CD14-positive monocyte (primary cell): ENCODE measurements at regions not wholly inside any gene's neighbourhood (a gene's known extent, or its start where the extent isn't known, plus 50 kb on each side); places are given as distances from the start of the nearest gene placed in this dataset.

Experiments used
- DNase-seq, 3 donors: peaks; one replicate each; pipeline ENCODE4 v3.0.0-alpha.2; 2011 to 2022
- H2AFZ ChIP-seq: 2 replicates; pipeline ENCODE4 v1.6.0; 2012; ENCODE audit warnings: mild to moderate bottlenecking, low read depth, low read length, inconsistent platforms; ENCODE audit not compliant: insufficient read depth, poor library complexity, severe bottlenecking
- H3K27ac ChIP-seq, 2 donors: 1 replicate in 1 of 2; 2 replicates in 1 of 2; pipeline ENCODE4 v1.5.1; 2012 to 2013; ENCODE audit warnings: low read length in 2 of 2, control low read depth in 1 of 2, inconsistent platforms in 1 of 2, low read depth in 1 of 2, mild to moderate bottlenecking in 1 of 2
- H3K27me3 ChIP-seq, 2 donors: one replicate each; pipeline versions ENCODE4 v1.6.0 to v1.6.1; 2011 to 2013; ENCODE audit warnings: low read length in 2 of 2; ENCODE audit not compliant: control insufficient read depth in 2 of 2, insufficient read depth in 2 of 2
- H3K36me3 ChIP-seq, 2 donors: replicated peaks in 1 of 2; 1 replicate in 1 of 2; 2 replicates in 1 of 2; pipeline versions ENCODE4 v1.5.1 to v1.6.1; 2012 to 2013; ENCODE audit warnings: low read length in 2 of 2, control low read depth in 1 of 2, inconsistent platforms in 1 of 2, mild to moderate bottlenecking in 1 of 2; ENCODE audit not compliant: insufficient read depth in 2 of 2, control insufficient read depth in 1 of 2
- H3K4me1 ChIP-seq, 2 donors: 1 replicate in 1 of 2; 2 replicates in 1 of 2; pipeline versions ENCODE4 v1.5.1 to v1.6.1; 2012 to 2013; ENCODE audit warnings: low read length in 2 of 2, control low read depth in 1 of 2, inconsistent platforms in 1 of 2, mild to moderate bottlenecking in 1 of 2, moderate library complexity in 1 of 2; ENCODE audit not compliant: insufficient read depth in 2 of 2, control insufficient read depth in 1 of 2
- H3K4me2 ChIP-seq: replicated peaks from 2 replicates; pipeline ENCODE3; 2012; ENCODE audit warnings: low read length, moderate library complexity, mild to moderate bottlenecking; ENCODE audit not compliant: poor library complexity, severe bottlenecking; ENCODE audit errors: extremely low read depth
- H3K4me3 ChIP-seq, 3 experiments: fragments of 200-600 bp in 1 of 3; sonication (generic) in 1 of 3; replicated peaks in 1 of 3; 1 replicate in 2 of 3; 2 replicates in 1 of 3; pipeline ENCODE4 v1.5.1; 2011 to 2013; ENCODE audit warnings: low read length in 3 of 3, mild to moderate bottlenecking in 3 of 3, control low read depth in 2 of 3, low read depth in 2 of 3, inconsistent platforms in 1 of 3, moderate library complexity in 1 of 3
- H3K79me2 ChIP-seq: 2 replicates; pipeline ENCODE4 v1.6.0; 2012; ENCODE audit warnings: mild to moderate bottlenecking, control low read depth, inconsistent platforms, low read length, moderate library complexity; ENCODE audit not compliant: insufficient read depth
- H3K9ac ChIP-seq: 2 replicates; pipeline ENCODE4 v1.6.0; 2017; ENCODE audit warnings: low read length, mild to moderate bottlenecking; ENCODE audit not compliant: insufficient read depth, poor library complexity, severe bottlenecking
- H3K9me3 ChIP-seq, 2 donors: replicated peaks in 1 of 2; 1 replicate in 1 of 2; 2 replicates in 1 of 2; pipeline versions ENCODE4 v1.5.1 to v1.6.1; 2012 to 2013; ENCODE audit warnings: low read length in 2 of 2, control low read depth in 1 of 2; ENCODE audit not compliant: control insufficient read depth in 1 of 2, insufficient read depth in 1 of 2
- H4K20me1 ChIP-seq: 2 replicates; pipeline ENCODE4 v1.6.0; 2012; ENCODE audit warnings: mild to moderate bottlenecking, low read length, control low read depth, moderate library complexity; ENCODE audit not compliant: insufficient read depth
- H3K27ac Mint-ChIP-seq, 7 donors: one replicate each; pipeline ENCODE4 v1.8.0; 2020; ENCODE audit warnings: mild to moderate bottlenecking in 7 of 7, mixed read lengths in 7 of 7, moderate library complexity in 6 of 7, inconsistent platforms in 2 of 7
- H3K27me3 Mint-ChIP-seq, 3 donors: one replicate each; pipeline ENCODE4 v1.8.0; 2021 to 2022; ENCODE audit warnings: low read depth in 3 of 3, mild to moderate bottlenecking in 3 of 3, mixed read lengths in 3 of 3, moderate library complexity in 3 of 3, inconsistent platforms in 1 of 3
- H3K36me3 Mint-ChIP-seq, 2 donors: one replicate each; pipeline ENCODE4 v1.8.0; 2020; ENCODE audit warnings: mixed read lengths in 2 of 2, inconsistent platforms in 1 of 2, mild to moderate bottlenecking in 1 of 2
- H3K4me1 Mint-ChIP-seq: one replicate; pipeline ENCODE4 v1.8.0; 2020; ENCODE audit warnings: mild to moderate bottlenecking, mixed read lengths
- H3K4me3 Mint-ChIP-seq, 2 donors: one replicate each; pipeline ENCODE4 v1.8.0; 2020; ENCODE audit warnings: mild to moderate bottlenecking in 2 of 2, mixed read lengths in 2 of 2, moderate library complexity in 1 of 2
- H3K9me3 Mint-ChIP-seq, 7 donors: one replicate each; pipeline ENCODE4 v1.8.0; 2020 to 2022; ENCODE audit warnings: mixed read lengths in 7 of 7, mild to moderate bottlenecking in 6 of 7, moderate library complexity in 6 of 7, inconsistent platforms in 2 of 7
- WGBS: methylation state at CpG from one replicate; pipeline ENCODE4 v1.1.5; 2013; ENCODE audit warnings: missing lambda C conversion rate; ENCODE audit not compliant: insufficient coverage; 5-methylcytosine and 5-hydroxymethylcytosine counted together
- intact Hi-C, 2 donors: fragments of 100-400 bp; cut with micrococcal nuclease; formaldehyde crosslinking; loops; one replicate each; pipeline versions ENCODE4 v1.15.0 to v1.15.1; 2023
- TF ChIP-seq, protein P1 (sequence below): fragments of 200-600 bp; IDR thresholded peaks from one replicate; pipeline ENCODE4 v1.8.0; 2022; ENCODE audit warnings: antibody characterized with exemption, mild to moderate bottlenecking

DNA sequence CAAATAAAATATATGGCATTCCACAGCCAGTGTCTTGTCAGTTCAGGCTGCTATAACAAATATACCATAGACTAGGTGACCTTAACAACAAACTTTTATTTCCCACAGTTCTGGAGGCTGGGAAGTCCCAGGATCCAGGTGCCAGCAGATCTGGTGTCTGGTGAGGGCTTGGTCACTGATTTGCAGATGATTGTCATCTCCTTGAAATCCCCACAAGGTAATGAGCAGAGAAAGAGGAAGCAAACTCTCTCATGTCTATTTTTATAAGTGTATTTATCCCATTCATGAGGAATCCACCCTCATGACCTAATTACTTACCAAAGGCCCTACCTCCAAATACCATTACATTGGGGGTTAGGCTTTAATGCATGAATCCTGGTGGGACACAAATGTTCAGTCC lies 663.2 kb downstream of the TLR4 start:
- no peak overlapping the region for H3K27ac Mint-ChIP-seq
- no peak overlapping the region for H3K4me3 Mint-ChIP-seq
- H3K4me1 Mint-ChIP-seq, result no peaks in the 10 kb centered on the region
- TF ChIP-seq, protein P1, sequence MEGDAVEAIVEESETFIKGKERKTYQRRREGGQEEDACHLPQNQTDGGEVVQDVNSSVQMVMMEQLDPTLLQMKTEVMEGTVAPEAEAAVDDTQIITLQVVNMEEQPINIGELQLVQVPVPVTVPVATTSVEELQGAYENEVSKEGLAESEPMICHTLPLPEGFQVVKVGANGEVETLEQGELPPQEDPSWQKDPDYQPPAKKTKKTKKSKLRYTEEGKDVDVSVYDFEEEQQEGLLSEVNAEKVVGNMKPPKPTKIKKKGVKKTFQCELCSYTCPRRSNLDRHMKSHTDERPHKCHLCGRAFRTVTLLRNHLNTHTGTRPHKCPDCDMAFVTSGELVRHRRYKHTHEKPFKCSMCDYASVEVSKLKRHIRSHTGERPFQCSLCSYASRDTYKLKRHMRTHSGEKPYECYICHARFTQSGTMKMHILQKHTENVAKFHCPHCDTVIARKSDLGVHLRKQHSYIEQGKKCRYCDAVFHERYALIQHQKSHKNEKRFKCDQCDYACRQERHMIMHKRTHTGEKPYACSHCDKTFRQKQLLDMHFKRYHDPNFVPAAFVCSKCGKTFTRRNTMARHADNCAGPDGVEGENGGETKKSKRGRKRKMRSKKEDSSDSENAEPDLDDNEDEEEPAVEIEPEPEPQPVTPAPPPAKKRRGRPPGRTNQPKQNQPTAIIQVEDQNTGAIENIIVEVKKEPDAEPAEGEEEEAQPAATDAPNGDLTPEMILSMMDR, result no peak
- peaks cover 6 to 17% (median 10%) of the 10 kb centered on the region in 7 donors for H3K9me3 Mint-ChIP-seq
- Histone ChIP-seq H4K20me1 (no peaks in the 10 kb centered on the region), H3K4me2 (no peak overlapping the region), H3K9me3 (peaks cover 15 to 16% of the 10 kb centered on the region in 2 donors), H3K27ac (no peak overlapping the region), H2AFZ (no peak overlapping the region), H3K4me3 (no peak overlapping the region), H3K9ac (no peak overlapping the region), H3K27me3 (no peaks in the 10 kb centered on the region), H3K36me3 (no peaks in the 10 kb centered on the region), H3K4me1 (no peaks in the 10 kb centered on the region), H3K79me2 (no peaks in the 10 kb centered on the region)
- intact Hi-C loops, result no loop called here
- no peaks in the 10 kb centered on the region for H3K36me3 Mint-ChIP-seq
- peaks cover 0 to 1% (median 0%) of the 10 kb centered on the region in 3 donors for H3K27me3 Mint-ChIP-seq
- DNase-seq, result no peak

DNA sequence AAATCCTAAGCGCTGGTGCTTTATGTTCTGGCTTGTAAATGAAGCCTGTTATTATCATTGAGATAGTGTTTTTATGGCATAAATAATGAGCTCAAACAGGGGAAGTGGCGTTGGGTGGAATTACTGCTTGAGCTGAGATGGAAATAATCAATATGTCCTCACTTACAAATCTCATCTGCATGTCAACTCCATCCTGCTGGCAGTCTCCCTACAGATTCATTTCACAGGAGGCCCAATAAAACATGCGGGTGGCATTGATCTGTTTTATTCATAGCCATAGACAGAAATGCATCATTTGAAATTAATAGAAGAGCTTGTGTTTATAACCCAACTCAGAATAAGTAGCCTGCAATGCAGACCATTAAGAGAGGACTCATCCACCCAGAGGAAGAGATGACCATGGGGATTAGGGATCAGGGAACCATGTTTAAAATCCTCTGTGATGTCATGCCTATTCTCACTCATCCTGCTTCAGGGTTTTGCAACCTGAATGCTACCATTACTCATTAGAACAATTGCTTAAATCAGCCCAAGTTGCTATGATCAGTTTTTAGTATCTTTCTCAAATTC lies 680.4 kb downstream of the TLR4 start:
- no peaks in the 10 kb centered on the region for H3K36me3 ChIP-seq
- Mint-ChIP-seq H3K4me1 (no peaks in the 10 kb centered on the region), H3K36me3 (no peaks in the 10 kb centered on the region), H3K27me3 (peaks cover 0 to 3% (median 0%) of the 10 kb centered on the region in 3 donors), H3K27ac (no peak overlapping the region), H3K4me3 (no peak overlapping the region), H3K9me3 (peaks cover 0 to 13% (median 2%) of the 10 kb centered on the region in 7 donors)
- no peaks in the 10 kb centered on the region for H4K20me1 ChIP-seq
- H3K79me2 ChIP-seq, result no peaks in the 10 kb centered on the region
- no peaks in the 10 kb centered on the region for H3K27me3 ChIP-seq
- H3K4me3 ChIP-seq, result no peak overlapping the region
- no peaks in the 10 kb centered on the region for H3K4me1 ChIP-seq
- DNase-seq, result no peak
- intact Hi-C loops, result no loop called here
- 100% methylated on average over 1 of the region's 3 CpGs for WGBS
- H3K4me2 ChIP-seq, result no peak overlapping the region
- no peak overlapping the region for H2AFZ ChIP-seq
- no peak overlapping the region for H3K27ac ChIP-seq
- no peaks in the 10 kb centered on the region for H3K9me3 ChIP-seq
- no peak overlapping the region for H3K9ac ChIP-seq
- TF ChIP-seq, protein P1, result no peak
